Small intestine (tissue), 7 donors: ENCODE measurements at regions not wholly inside any gene's neighbourhood (a gene's known extent, or its start where the extent isn't known, plus 50 kb on each side); places are given as distances from the start of the nearest gene placed in this dataset.
"Not testable (repeated sequence)": the region's sequence is repeated elsewhere in the genome, so short reads cannot be mapped to it uniquely, and the experiment has no call there.

Source experiments
- DNase-seq, 2 donors: peaks; one replicate each; pipeline versions ENCODE4 v3.0.0 to v3.0.0-alpha.2; 2013
- FAIRE-seq: peaks from 2 replicates; lab custom pipeline; 2012; peaks lifted over from hg19 to GRCh38; lab: Jason Lieb, UNC
- H3K27ac ChIP-seq, 3 donors: one replicate each; pipeline ENCODE4 v1.5.1; 2013; ENCODE audit warnings: low read length in 2 of 3, mild to moderate bottlenecking in 2 of 3, control low read depth in 1 of 3, inconsistent platforms in 1 of 3, low read depth in 1 of 3, moderate library complexity in 1 of 3
- H3K27me3 ChIP-seq, 3 donors: one replicate each; pipeline ENCODE4 v1.6.1; 2013; ENCODE audit warnings: low read length in 3 of 3, inconsistent platforms in 1 of 3; ENCODE audit not compliant: control insufficient read depth in 3 of 3, insufficient read depth in 3 of 3
- H3K36me3 ChIP-seq, 3 donors: one replicate each; pipeline ENCODE4 v1.6.1; 2013; ENCODE audit warnings: low read length in 3 of 3, inconsistent platforms in 1 of 3, low read depth in 1 of 3, mild to moderate bottlenecking in 1 of 3, moderate library complexity in 1 of 3; ENCODE audit not compliant: control insufficient read depth in 3 of 3, insufficient read depth in 2 of 3
- H3K4me1 ChIP-seq, 3 donors: one replicate each; pipeline ENCODE4 v1.6.1; 2013; ENCODE audit warnings: low read length in 2 of 3, inconsistent platforms in 1 of 3, low read depth in 1 of 3, mild to moderate bottlenecking in 1 of 3, moderate library complexity in 1 of 3; ENCODE audit not compliant: control insufficient read depth in 3 of 3, insufficient read depth in 2 of 3
- H3K4me3 ChIP-seq, 3 donors: one replicate each; pipeline ENCODE4 v1.5.1; 2013; ENCODE audit warnings: low read length in 3 of 3, control low read depth in 1 of 3, inconsistent platforms in 1 of 3, low read depth in 1 of 3, mild to moderate bottlenecking in 1 of 3, moderate library complexity in 1 of 3
- H3K9me3 ChIP-seq, 2 donors: one replicate each; pipeline ENCODE4 v1.6.1; 2013; ENCODE audit warnings: low read depth in 1 of 2, low read length in 1 of 2; ENCODE audit not compliant: control insufficient read depth in 2 of 2, insufficient read depth in 1 of 2
- WGBS, 3 donors: extraction: QIAGEN DNeasy Blood & Tissue Kit; methylation state at CpG; one replicate each; pipeline ENCODE4 v1.1.7; 2013; 5-methylcytosine and 5-hydroxymethylcytosine counted together
- donor health status: healthy with polysubstance abuse.
- donor health status: control.
- donor health status: control.
- donor health status: Bipolar disorder and iron deficiency.
- donor health status: healthy.

DNA sequence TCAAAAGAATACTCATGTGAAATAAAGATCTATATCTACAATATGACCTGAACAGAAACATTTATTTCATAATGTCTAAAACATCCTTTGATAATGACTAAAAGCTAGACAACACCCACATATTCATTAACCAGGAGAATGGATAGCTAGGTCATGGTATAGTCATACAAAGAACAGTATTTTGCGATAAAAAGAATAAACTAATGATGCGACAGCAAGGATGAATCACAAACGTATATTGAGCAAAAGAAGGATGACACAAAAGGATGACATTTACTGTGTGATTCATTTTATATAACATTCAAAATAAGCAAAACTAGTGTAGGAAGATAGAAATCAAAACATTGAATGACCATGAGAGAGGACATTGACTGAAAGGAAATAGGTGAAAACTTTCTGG, 1233.1 kb downstream of the OTOL1 start:
- FAIRE-seq = no peak
- H3K27me3 ChIP-seq = no peaks in the 10 kb centered on the region
- WGBS, 3 donors = 81 to 95% (median 91%) methylated on average over 3 of the region's 3 CpGs

GRCh38 chr3:162731961-162732360, 1235.4 kb downstream of the OTOL1 start:
- H3K4me3 ChIP-seq, H3K36me3 ChIP-seq, H3K27me3 ChIP-seq, FAIRE-seq, H3K4me1 ChIP-seq, H3K27ac ChIP-seq: not testable (repeated sequence)
- 68 to 85% (median 81%) methylated on average over 5 of the region's 5 CpGs for WGBS, 3 donors
- peak in 1 of 2 donors; percentile 9 for DNase-seq
- H3K9me3 ChIP-seq = peaks cover 0 to 11% of the 10 kb centered on the region in 2 donors

More for the DNA sequence above, 1233.1 kb downstream of the OTOL1 start:
- no peak for DNase-seq
- no peaks in the 10 kb centered on the region for H3K36me3 ChIP-seq
- H3K4me1 ChIP-seq = no peaks in the 10 kb centered on the region
- H3K4me3 ChIP-seq = no peak overlapping the region
- H3K27ac ChIP-seq = no peak overlapping the region
- H3K9me3 ChIP-seq = peaks cover 0 to 11% of the 10 kb centered on the region in 2 donors

- Histone ChIP-seq H3K27ac (no peak overlapping the region), H3K4me1 (no peaks in the 10 kb centered on the region), H3K36me3 (no peaks in the 10 kb centered on the region), H3K9me3 (no peaks in the 10 kb centered on the region), H3K4me3 (no peak overlapping the region), H3K27me3 (no peaks in the 10 kb centered on the region)
- WGBS, 3 donors = 49 to 67% (median 56%) methylated on average over 1 of the region's 1 CpG
- FAIRE-seq (no peak), DNase-seq (no peak)
Measured at GRCh38 chr3:162738784-162739183, 1242.2 kb downstream of the OTOL1 start.

DNA sequence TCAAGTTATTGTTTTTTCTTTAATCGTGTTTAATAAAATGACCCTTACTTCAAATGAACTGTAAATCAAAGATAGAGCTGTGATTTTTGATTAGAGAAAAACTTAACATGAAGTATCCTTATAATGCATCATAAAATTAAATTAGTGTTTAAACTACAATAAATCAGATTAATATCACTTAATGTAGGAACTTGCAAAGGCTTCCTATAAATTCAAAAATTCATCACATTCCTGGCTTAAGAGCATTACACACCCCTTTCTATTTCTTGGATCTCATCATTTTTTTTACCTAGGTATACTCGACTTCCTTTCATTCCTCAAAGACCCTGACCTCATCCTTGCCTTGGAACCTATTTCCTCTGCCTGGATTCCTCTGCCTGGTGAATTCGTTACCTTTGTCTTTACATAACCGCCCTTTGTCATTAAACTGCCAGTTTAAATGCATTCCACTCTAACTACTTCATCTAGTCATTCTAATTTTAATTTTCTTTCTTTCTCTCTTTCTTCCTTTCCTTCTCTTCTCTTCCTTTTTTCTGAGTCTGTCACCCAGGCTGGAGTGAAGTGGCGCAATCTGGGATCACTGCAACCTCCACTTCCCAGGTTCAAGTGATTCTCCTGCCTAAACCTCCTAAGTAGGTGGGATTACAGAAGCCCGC, 1244.5 kb downstream of the OTOL1 start:
- H3K27me3 ChIP-seq = no peaks in the 10 kb centered on the region
- no peaks in the 10 kb centered on the region for H3K4me1 ChIP-seq
- H3K27ac ChIP-seq = no peak overlapping the region
- FAIRE-seq = no peak
- 75 to 82% (median 75%) methylated on average over 6 of the region's 6 CpGs for WGBS, 3 donors
- no peaks in the 10 kb centered on the region for H3K9me3 ChIP-seq
- no peak overlapping the region for H3K4me3 ChIP-seq
- no peak for DNase-seq
- no peaks in the 10 kb centered on the region for H3K36me3 ChIP-seq

GRCh38 chr3:162742159-162742717, 1245.6 kb downstream of the OTOL1 start:
- Histone ChIP-seq H3K36me3 (no peaks in the 10 kb centered on the region), H3K9me3 (no peaks in the 10 kb centered on the region), H3K4me1 (no peaks in the 10 kb centered on the region), H3K27me3 (no peaks in the 10 kb centered on the region), H3K4me3 (no peak overlapping the region), H3K27ac (no peak overlapping the region)
- no peak for DNase-seq
- WGBS, 3 donors = 67 to 71% (median 70%) methylated on average over 4 of the region's 4 CpGs
- FAIRE-seq = no peak

- H3K27me3 ChIP-seq = no peaks in the 10 kb centered on the region
- DNase-seq (no peak), FAIRE-seq (no peak)
- H3K27ac ChIP-seq = no peak overlapping the region
- H3K4me1 ChIP-seq = no peaks in the 10 kb centered on the region
- H3K4me3 ChIP-seq = no peak overlapping the region
- no peaks in the 10 kb centered on the region for H3K36me3 ChIP-seq
- H3K9me3 ChIP-seq = no peaks in the 10 kb centered on the region
Measured at GRCh38 chr3:162743091-162743490, 1246.5 kb downstream of the OTOL1 start.

- DNase-seq = no peak
- no peaks in the 10 kb centered on the region for H3K36me3 ChIP-seq
- FAIRE-seq = no peak
- WGBS, 3 donors = 73 to 86% (median 83%) methylated on average over 2 of the region's 2 CpGs
- H3K9me3 ChIP-seq = peaks cover 0 to 4% of the 10 kb centered on the region in 2 donors
- H3K27me3 ChIP-seq = no peaks in the 10 kb centered on the region
- H3K4me3 ChIP-seq = no peak overlapping the region
- no peak overlapping the region for H3K27ac ChIP-seq
- no peaks in the 10 kb centered on the region for H3K4me1 ChIP-seq
Measured at GRCh38 chr3:162760789-162761188, 1264.2 kb downstream of the OTOL1 start.

GRCh38 chr3:162764051-162764807, 1267.6 kb downstream of the OTOL1 start:
- Histone ChIP-seq H3K36me3 (no peaks in the 10 kb centered on the region), H3K4me3 (no peak overlapping the region), H3K9me3 (peaks cover 0 to 11% of the 10 kb centered on the region in 2 donors), H3K4me1 (no peaks in the 10 kb centered on the region), H3K27me3 (no peaks in the 10 kb centered on the region), H3K27ac (no peak overlapping the region)
- FAIRE-seq (no peak), DNase-seq (peak in 1 of 2 donors; percentile 5)
- 11 to 49% (median 29%) methylated on average over 4 of the region's 4 CpGs for WGBS, 3 donors
